DND-41 (cell line): ENCODE measurements at regions not wholly inside any gene's neighbourhood (a gene's known extent, or its start where the extent isn't known, plus 50 kb on each side); places are given as distances from the start of the nearest gene placed in this dataset.

Source experiments
- ATAC-seq: fragments of 200-7000 bp; cut with Tn5 transposase; 3 replicates; pipeline ENCODE4 v1.9.1; 2021; ENCODE audit warnings: low read depth; ENCODE audit not compliant: insufficient read depth
- DNase-seq: peaks from one replicate; pipeline ENCODE4 v3.0.0-alpha.2; 2020
- H2AFZ ChIP-seq: 2 replicates; pipeline ENCODE4 v1.6.0; 2012; ENCODE audit warnings: low read depth, low read length
- H3K27ac ChIP-seq: 2 replicates; pipeline ENCODE4 v1.5.1; 2012; ENCODE audit warnings: low read length, inconsistent platforms
- H3K27me3 ChIP-seq: fragments of 200-600 bp; sonication (generic); 2 replicates; pipeline ENCODE4 v1.6.0; 2012; ENCODE audit warnings: low read length, mild to moderate bottlenecking, inconsistent platforms; ENCODE audit not compliant: insufficient read depth, poor library complexity
- H3K36me3 ChIP-seq: 2 replicates; pipeline ENCODE4 v1.5.1; 2012; ENCODE audit warnings: low read length, inconsistent platforms; ENCODE audit not compliant: insufficient read depth
- H3K4me1 ChIP-seq: 2 replicates; pipeline ENCODE4 v1.5.1; 2012; ENCODE audit warnings: mild to moderate bottlenecking, low read length; ENCODE audit not compliant: insufficient read depth
- H3K4me2 ChIP-seq: 2 replicates; pipeline ENCODE4 v1.6.0; 2012; ENCODE audit warnings: mild to moderate bottlenecking, moderate library complexity, low read length, inconsistent platforms; ENCODE audit not compliant: insufficient read depth
- H3K4me3 ChIP-seq, 2 experiments: fragments of 200-600 bp in 1 of 2; shearing (Covaris generic) in 1 of 2; 2 replicates each; pipeline ENCODE4 v1.5.1; 2012 to 2016; ENCODE audit warnings: inconsistent platforms in 2 of 2, low read length in 2 of 2, mild to moderate bottlenecking in 2 of 2, low read depth in 1 of 2, moderate library complexity in 1 of 2
- H3K79me2 ChIP-seq: 2 replicates; pipeline ENCODE4 v1.6.0; 2012; ENCODE audit warnings: low read length, inconsistent platforms; ENCODE audit not compliant: insufficient read depth
- H3K9ac ChIP-seq: 2 replicates; pipeline ENCODE4 v1.6.0; 2012; ENCODE audit warnings: low read depth, mild to moderate bottlenecking, inconsistent platforms, low read length, moderate library complexity
- H3K9me3 ChIP-seq: 2 replicates; pipeline ENCODE4 v1.5.1; 2012; ENCODE audit warnings: low read length, moderate library complexity, mild to moderate bottlenecking, inconsistent platforms; ENCODE audit not compliant: insufficient read depth, severe bottlenecking
- H4K20me1 ChIP-seq: 2 replicates; pipeline ENCODE4 v1.6.0; 2012; ENCODE audit warnings: low read length; ENCODE audit not compliant: insufficient read depth
- EZH2 ChIP-seq: IDR thresholded peaks from 3 replicates; pipeline ENCODE4 v1.6.1; 2012; ENCODE audit warnings: borderline replicate concordance, low read depth, mild to moderate bottlenecking, moderate library complexity, low read length, inconsistent platforms; ENCODE audit not compliant: severe bottlenecking
- TF ChIP-seq, protein P1 (sequence below): IDR thresholded peaks from 2 replicates; pipeline ENCODE4 v1.5.1; 2012; ENCODE audit warnings: borderline replicate concordance, low read length, moderate library complexity, mild to moderate bottlenecking; ENCODE audit not compliant: poor library complexity, severe bottlenecking; ENCODE audit errors: extremely low read depth

DNA sequence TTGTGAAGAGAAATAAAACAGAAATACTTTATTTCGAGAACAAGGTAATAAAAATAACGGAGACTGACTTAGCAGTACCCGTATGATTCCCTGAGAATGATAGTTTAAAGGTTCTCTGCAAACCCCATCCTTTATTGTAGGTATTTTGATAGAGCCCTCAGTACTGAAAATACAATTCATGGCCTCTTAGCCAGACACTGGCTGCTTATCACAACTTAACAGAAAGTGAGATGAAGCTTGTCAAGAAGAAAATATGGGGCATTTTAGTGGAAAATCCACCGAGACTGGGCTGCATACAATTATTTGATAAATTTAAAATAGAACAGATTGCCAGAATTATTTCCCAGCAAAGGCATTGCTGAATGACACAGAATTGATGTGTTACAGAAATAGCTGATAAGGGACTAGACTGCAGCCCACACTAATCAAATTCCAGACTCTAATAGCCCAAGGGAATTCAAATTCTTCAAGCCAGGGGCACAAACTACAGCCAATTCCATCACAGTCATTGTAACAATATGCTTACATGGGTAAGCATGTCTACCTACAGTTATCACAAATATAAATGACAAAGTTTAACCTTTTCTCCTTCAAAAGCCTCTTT is 521.9 kb downstream of the PLOD2 start:
- Histone ChIP-seq H3K36me3 (no peaks in the 10 kb centered on the region), H3K9me3 (no peaks in the 10 kb centered on the region), H4K20me1 (no peaks in the 10 kb centered on the region), H3K9ac (no peak overlapping the region), H3K4me1 (no peaks in the 10 kb centered on the region), H3K79me2 (no peaks in the 10 kb centered on the region), H3K4me2 (no peak overlapping the region), H2AFZ (no peak overlapping the region), H3K4me3 (no peak overlapping the region), H3K27ac (no peak overlapping the region), H3K27me3 (no peaks in the 10 kb centered on the region)
- TF ChIP-seq EZH2 = no peak
- TF ChIP-seq, protein P1, sequence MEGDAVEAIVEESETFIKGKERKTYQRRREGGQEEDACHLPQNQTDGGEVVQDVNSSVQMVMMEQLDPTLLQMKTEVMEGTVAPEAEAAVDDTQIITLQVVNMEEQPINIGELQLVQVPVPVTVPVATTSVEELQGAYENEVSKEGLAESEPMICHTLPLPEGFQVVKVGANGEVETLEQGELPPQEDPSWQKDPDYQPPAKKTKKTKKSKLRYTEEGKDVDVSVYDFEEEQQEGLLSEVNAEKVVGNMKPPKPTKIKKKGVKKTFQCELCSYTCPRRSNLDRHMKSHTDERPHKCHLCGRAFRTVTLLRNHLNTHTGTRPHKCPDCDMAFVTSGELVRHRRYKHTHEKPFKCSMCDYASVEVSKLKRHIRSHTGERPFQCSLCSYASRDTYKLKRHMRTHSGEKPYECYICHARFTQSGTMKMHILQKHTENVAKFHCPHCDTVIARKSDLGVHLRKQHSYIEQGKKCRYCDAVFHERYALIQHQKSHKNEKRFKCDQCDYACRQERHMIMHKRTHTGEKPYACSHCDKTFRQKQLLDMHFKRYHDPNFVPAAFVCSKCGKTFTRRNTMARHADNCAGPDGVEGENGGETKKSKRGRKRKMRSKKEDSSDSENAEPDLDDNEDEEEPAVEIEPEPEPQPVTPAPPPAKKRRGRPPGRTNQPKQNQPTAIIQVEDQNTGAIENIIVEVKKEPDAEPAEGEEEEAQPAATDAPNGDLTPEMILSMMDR = no peak
- ATAC-seq (no peak), DNase-seq (no peak)

DNA sequence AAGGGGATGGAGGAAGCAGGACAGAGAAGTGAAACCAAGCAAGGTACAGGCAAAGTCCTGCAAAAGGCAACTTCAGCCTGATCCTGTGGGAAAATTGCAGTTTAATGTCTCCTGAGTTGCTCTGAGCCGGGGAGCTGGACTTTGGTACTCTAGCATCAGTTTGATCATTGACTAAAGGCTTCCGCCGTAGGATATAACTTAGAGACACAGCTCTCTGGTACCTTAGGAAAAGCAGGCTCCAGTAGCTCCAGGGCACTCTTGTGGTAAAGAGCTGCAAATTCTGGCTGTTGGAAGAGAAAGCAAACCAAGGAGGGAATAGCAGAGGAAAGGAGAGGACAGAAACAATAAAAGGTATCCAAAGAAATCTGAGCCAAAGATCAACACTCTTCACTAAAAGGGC is 521.1 kb downstream of the PLOD2 start:
- no peak overlapping the region for H3K4me3 ChIP-seq
- H3K4me1 ChIP-seq = no peaks in the 10 kb centered on the region
- ATAC-seq (no peak), DNase-seq (no peak)
- no peak overlapping the region for H2AFZ ChIP-seq
- no peak overlapping the region for H3K4me2 ChIP-seq
- H3K27ac ChIP-seq = no peak overlapping the region
- H4K20me1 ChIP-seq = no peaks in the 10 kb centered on the region
- TF ChIP-seq, protein P1 = no peak
- TF ChIP-seq EZH2 = no peak
- H3K36me3 ChIP-seq = no peaks in the 10 kb centered on the region
- no peaks in the 10 kb centered on the region for H3K79me2 ChIP-seq
- no peak overlapping the region for H3K9ac ChIP-seq
- H3K27me3 ChIP-seq = no peaks in the 10 kb centered on the region
- H3K9me3 ChIP-seq = no peaks in the 10 kb centered on the region

DNA sequence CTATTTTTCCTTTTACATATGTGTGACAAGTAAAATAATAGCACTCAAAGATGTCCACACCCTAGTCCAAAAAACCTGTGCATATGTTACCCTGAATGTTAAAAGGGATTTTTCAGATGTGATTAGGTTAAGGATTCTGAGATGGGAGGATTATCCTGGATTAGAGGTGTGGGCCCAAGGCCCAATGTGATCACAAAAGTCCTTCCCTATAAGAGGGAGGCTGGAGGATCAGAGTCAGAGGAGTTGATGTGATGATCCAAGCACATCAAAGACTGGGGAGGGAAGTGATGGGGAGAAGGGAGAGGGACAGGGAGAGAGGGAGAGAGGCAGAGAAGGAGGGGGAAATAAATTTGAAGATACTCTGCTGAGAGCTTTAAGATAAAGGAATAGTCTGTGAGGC is 512.6 kb downstream of the PLOD2 start:
- Histone ChIP-seq H2AFZ (no peak overlapping the region), H4K20me1 (no peaks in the 10 kb centered on the region), H3K27me3 (no peaks in the 10 kb centered on the region), H3K79me2 (no peaks in the 10 kb centered on the region), H3K4me1 (no peaks in the 10 kb centered on the region), H3K4me2 (no peak overlapping the region), H3K9ac (no peak overlapping the region), H3K36me3 (no peaks in the 10 kb centered on the region), H3K4me3 (no peak overlapping the region), H3K9me3 (no peaks in the 10 kb centered on the region), H3K27ac (no peak overlapping the region)
- no peak for TF ChIP-seq EZH2
- TF ChIP-seq, protein P1 = no peak
- DNase-seq (no peak), ATAC-seq (no peak)
